Type B pancreatic cell (in vitro differentiated cells): ENCODE measurements at regions not wholly inside any gene's neighbourhood (a gene's known extent, or its start where the extent isn't known, plus 50 kb on each side); places are given as distances from the start of the nearest gene placed in this dataset.

Source experiments
- DNase-seq: peaks from one replicate; pipeline ENCODE4 v3.0.0; 2021; ENCODE audit warnings: mixed read lengths; ENCODE audit not compliant: unreplicated experiment; ENCODE audit errors: extremely low spot score
- H3K27ac Mint-ChIP-seq: 2 replicates; pipeline ENCODE4 v1.8.0; 2021; ENCODE audit warnings: mild to moderate bottlenecking, mixed read lengths
- H3K27me3 Mint-ChIP-seq: 2 replicates; pipeline ENCODE4 v1.8.0; 2021; ENCODE audit warnings: mixed read lengths
- H3K36me3 Mint-ChIP-seq: 2 replicates; pipeline ENCODE4 v1.8.0; 2021; ENCODE audit warnings: mixed read lengths
- H3K4me1 Mint-ChIP-seq: one replicate; pipeline ENCODE4 v1.8.0; 2021; ENCODE audit warnings: mixed read lengths; ENCODE audit not compliant: unreplicated experiment
- H3K4me3 Mint-ChIP-seq: 2 replicates; pipeline ENCODE4 v1.8.0; 2021; ENCODE audit warnings: mild to moderate bottlenecking, mixed read lengths
- H3K9me3 Mint-ChIP-seq: 2 replicates; pipeline ENCODE4 v1.8.0; 2021; ENCODE audit warnings: mixed read lengths
- CTCF ChIP-seq: fragments of 200-600 bp; sonication (generic); conservative IDR thresholded peaks from 2 replicates; pipeline ENCODE4 v1.5.0; 2021; ENCODE audit warnings: antibody characterized with exemption, mild to moderate bottlenecking

DNA sequence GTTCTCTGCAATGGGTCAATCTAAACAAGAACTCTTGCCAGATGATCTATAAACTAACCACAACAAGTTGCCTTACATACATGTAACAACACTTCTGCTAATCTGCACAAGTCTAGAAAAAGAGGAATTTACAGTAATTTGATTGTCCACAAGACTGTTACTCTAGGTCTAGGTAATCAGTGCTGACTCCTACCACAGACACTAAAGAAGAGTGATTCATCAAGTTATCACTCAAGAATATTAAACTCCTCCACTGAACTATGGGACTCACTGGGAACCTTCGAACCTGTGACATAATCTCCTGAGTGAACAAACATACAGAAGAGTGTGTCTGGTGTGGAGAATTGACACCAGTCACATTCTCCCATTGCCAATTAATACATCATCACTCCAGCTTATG is 138.3 kb downstream of the ANXA2 start:
- Mint-ChIP-seq H3K4me3 (no peak overlapping the region), H3K9me3 (no peaks in the 10 kb centered on the region), H3K36me3 (no peaks in the 10 kb centered on the region), H3K27ac (no peak overlapping the region), H3K27me3 (peaks cover 42% of the 10 kb centered on the region), H3K4me1 (no peaks in the 10 kb centered on the region)
- DNase-seq: no peak
- TF ChIP-seq CTCF: no peak

DNA sequence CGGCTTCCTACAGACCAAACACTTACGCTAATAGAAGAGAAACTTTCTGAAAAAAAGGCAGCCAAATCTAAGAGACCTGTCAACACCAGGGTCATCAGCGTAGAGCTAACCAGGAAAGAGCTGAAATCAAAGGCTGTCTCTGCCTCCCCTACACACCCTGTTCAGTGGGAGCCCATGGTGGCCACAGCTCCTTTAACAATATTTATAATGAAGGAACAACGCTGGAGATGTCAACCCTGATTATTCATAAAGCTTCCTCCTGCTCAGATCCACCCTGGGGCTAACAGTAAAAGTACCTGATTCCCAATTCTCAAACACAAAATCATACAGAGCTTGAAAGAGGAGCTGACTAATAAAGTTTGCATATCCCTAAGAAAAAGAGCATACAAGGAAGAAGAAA is 133.7 kb downstream of the ANXA2 start:
- no peak for TF ChIP-seq CTCF
- Mint-ChIP-seq H3K27ac (no peak overlapping the region), H3K4me3 (no peak overlapping the region), H3K9me3 (no peaks in the 10 kb centered on the region), H3K27me3 (peaks cover 44% of the 10 kb centered on the region), H3K4me1 (no peaks in the 10 kb centered on the region), H3K36me3 (no peaks in the 10 kb centered on the region)
- no peak for DNase-seq

GRCh38 chr15:60264566-60264965 is 133.2 kb downstream of the ANXA2 start:
- no peaks in the 10 kb centered on the region for H3K4me1 Mint-ChIP-seq
- no peak for TF ChIP-seq CTCF
- H3K9me3 Mint-ChIP-seq: no peaks in the 10 kb centered on the region
- H3K4me3 Mint-ChIP-seq: no peak overlapping the region
- no peak overlapping the region for H3K27ac Mint-ChIP-seq
- H3K27me3 Mint-ChIP-seq: peaks cover 44% of the 10 kb centered on the region
- H3K36me3 Mint-ChIP-seq: no peaks in the 10 kb centered on the region
- DNase-seq: no peak

GRCh38 chr15:60265057-60265456 is 132.7 kb downstream of the ANXA2 start:
- peaks cover 41% of the 10 kb centered on the region for H3K27me3 Mint-ChIP-seq
- no peak overlapping the region for H3K27ac Mint-ChIP-seq
- H3K9me3 Mint-ChIP-seq: no peaks in the 10 kb centered on the region
- H3K4me1 Mint-ChIP-seq: no peaks in the 10 kb centered on the region
- no peak for TF ChIP-seq CTCF
- no peak overlapping the region for H3K4me3 Mint-ChIP-seq
- no peak for DNase-seq
- no peaks in the 10 kb centered on the region for H3K36me3 Mint-ChIP-seq

DNA sequence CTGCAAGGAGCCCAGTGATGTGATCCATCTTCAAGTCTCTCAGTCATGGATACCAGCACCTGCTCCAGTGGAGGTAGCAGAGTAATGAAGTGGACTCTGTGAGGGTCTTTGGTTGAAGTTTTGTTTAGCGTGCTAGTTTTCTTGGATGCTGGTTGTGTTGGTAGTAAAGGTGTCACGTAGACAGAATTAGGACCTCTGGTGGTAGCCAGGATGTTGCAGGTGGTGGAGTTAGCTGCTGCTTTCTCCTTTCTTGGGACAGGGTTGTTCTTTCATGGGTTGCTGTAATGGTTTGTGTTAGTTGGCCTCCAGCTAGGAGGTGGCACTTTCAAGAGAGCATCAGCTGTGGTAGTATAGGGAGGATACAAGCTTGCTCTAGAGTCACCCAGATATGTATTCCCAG is 125.2 kb downstream of the ANXA2 start:
- no peak overlapping the region for H3K4me3 Mint-ChIP-seq
- H3K4me1 Mint-ChIP-seq: no peaks in the 10 kb centered on the region
- H3K9me3 Mint-ChIP-seq: peaks cover 12% of the 10 kb centered on the region
- no peak overlapping the region for H3K27ac Mint-ChIP-seq
- no peak for TF ChIP-seq CTCF
- H3K27me3 Mint-ChIP-seq: peaks cover 38% of the 10 kb centered on the region
- DNase-seq: no peak
- no peaks in the 10 kb centered on the region for H3K36me3 Mint-ChIP-seq

GRCh38 chr15:60275624-60276023 is 122.2 kb downstream of the ANXA2 start:
- Mint-ChIP-seq H3K27ac (no peak overlapping the region), H3K27me3 (peaks cover 37% of the 10 kb centered on the region), H3K9me3 (peaks cover 12% of the 10 kb centered on the region), H3K36me3 (no peaks in the 10 kb centered on the region), H3K4me1 (no peaks in the 10 kb centered on the region), H3K4me3 (no peak overlapping the region)
- no peak for DNase-seq
- no peak for TF ChIP-seq CTCF
